ENCODE measurements at regions not wholly inside any gene's neighbourhood (a gene's known extent, or its start where the extent isn't known, plus 50 kb on each side); places are given as distances from the start of the nearest gene placed in this dataset.

- Histone ChIP-seq H3K9me3 (replicated peaks; ENCODE audit: insufficient read depth, low read length) (no peaks in the 10 kb centered on the region), H3K27ac (ENCODE audit: low read length) (no peak overlapping the region), H4K20me1 (ENCODE audit: insufficient read depth, low read length) (no peaks in the 10 kb centered on the region), H3K4me3 (ENCODE audit: low read length) (no peak overlapping the region), H2AFZ (ENCODE audit: low read length) (no peak overlapping the region), H3K36me3 (replicated peaks; ENCODE audit: insufficient read depth, low read length) (no peaks in the 10 kb centered on the region), H3K9ac (ENCODE audit: low read length) (no peak overlapping the region), H3K4me2 (ENCODE audit: low read depth, low read length) (no peak overlapping the region), H3K79me2 (ENCODE audit: low read length) (no peaks in the 10 kb centered on the region), H3K4me1 (ENCODE audit: low read length) (no peaks in the 10 kb centered on the region; the same call in 1 of the 2 replicates), H3K9me2 (replicated peaks; ENCODE audit: insufficient read depth, low read length) (no peaks in the 10 kb centered on the region), H3F3A (ENCODE audit: insufficient read depth, low read length) (no peaks in the 10 kb centered on the region), H3K27me3 (replicated peaks; ENCODE audit: insufficient read depth, low read length) (no peaks in the 10 kb centered on the region)
- no peak for DNase-seq
- TF ChIP-seq EZH2phosphoT487 (IDR thresholded peaks at IDR 0.05; ENCODE audit: low read length) (no peak), EZH2 (optimal IDR thresholded peaks at IDR 0.05; ENCODE audit: low read depth, low read length) (no peak)
- TF ChIP-seq, protein P1, sequence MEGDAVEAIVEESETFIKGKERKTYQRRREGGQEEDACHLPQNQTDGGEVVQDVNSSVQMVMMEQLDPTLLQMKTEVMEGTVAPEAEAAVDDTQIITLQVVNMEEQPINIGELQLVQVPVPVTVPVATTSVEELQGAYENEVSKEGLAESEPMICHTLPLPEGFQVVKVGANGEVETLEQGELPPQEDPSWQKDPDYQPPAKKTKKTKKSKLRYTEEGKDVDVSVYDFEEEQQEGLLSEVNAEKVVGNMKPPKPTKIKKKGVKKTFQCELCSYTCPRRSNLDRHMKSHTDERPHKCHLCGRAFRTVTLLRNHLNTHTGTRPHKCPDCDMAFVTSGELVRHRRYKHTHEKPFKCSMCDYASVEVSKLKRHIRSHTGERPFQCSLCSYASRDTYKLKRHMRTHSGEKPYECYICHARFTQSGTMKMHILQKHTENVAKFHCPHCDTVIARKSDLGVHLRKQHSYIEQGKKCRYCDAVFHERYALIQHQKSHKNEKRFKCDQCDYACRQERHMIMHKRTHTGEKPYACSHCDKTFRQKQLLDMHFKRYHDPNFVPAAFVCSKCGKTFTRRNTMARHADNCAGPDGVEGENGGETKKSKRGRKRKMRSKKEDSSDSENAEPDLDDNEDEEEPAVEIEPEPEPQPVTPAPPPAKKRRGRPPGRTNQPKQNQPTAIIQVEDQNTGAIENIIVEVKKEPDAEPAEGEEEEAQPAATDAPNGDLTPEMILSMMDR (IDR thresholded peaks at IDR 0.05; ENCODE audit: low read length): no peak
Measured at GRCh38 chr5:40416098-40416497, 263.6 kb upstream of the PTGER4 start.

GRCh38 chr5:40414922-40415321 lies 264.8 kb upstream of the PTGER4 start:
- Histone ChIP-seq H3K27me3 (replicated peaks; ENCODE audit: insufficient read depth, low read length) (no peaks in the 10 kb centered on the region), H3K4me2 (ENCODE audit: low read depth, low read length) (no peak overlapping the region), H3K4me3 (ENCODE audit: low read length) (no peak overlapping the region), H3K9ac (ENCODE audit: low read length) (no peak overlapping the region), H4K20me1 (ENCODE audit: insufficient read depth, low read length) (no peaks in the 10 kb centered on the region), H3K9me3 (replicated peaks; ENCODE audit: insufficient read depth, low read length) (no peaks in the 10 kb centered on the region), H3K36me3 (replicated peaks; ENCODE audit: insufficient read depth, low read length) (no peaks in the 10 kb centered on the region), H3K79me2 (ENCODE audit: low read length) (no peaks in the 10 kb centered on the region), H3F3A (ENCODE audit: insufficient read depth, low read length) (no peaks in the 10 kb centered on the region), H3K4me1 (ENCODE audit: low read length) (no peaks in the 10 kb centered on the region; the same call in 1 of the 2 replicates), H3K27ac (ENCODE audit: low read length) (no peak overlapping the region), H2AFZ (ENCODE audit: low read length) (no peak overlapping the region), H3K9me2 (replicated peaks; ENCODE audit: insufficient read depth, low read length) (no peaks in the 10 kb centered on the region)
- no peak for TF ChIP-seq EZH2 (optimal IDR thresholded peaks at IDR 0.05; ENCODE audit: low read depth, low read length)
- TF ChIP-seq, protein P1 (IDR thresholded peaks at IDR 0.05; ENCODE audit: low read length): no peak
- no peak for TF ChIP-seq EZH2phosphoT487 (IDR thresholded peaks at IDR 0.05; ENCODE audit: low read length)
- no peak for DNase-seq

DNA sequence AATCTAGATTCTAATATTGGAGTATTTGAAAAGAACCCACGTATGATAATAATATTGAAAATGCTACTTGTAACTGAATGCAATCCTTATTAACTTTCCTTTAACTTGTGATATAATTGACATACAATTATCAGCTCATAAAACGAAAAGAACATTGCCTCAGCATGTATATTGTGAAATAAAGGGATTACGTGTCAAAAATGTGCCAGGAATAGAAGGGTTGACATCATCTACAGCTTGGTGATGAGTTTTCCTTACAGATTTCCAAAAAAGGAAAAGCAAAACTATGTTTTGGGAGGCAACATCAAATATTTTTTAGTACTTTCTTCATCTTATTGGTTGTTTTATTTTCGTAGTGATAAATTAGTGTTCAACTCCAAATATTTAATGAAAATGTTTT lies 266.0 kb upstream of the PTGER4 start:
- Histone ChIP-seq H3K36me3 (replicated peaks; ENCODE audit: insufficient read depth, low read length) (no peaks in the 10 kb centered on the region), H2AFZ (ENCODE audit: low read length) (no peak overlapping the region), H3K4me1 (ENCODE audit: low read length) (no peaks in the 10 kb centered on the region; the same call in 1 of the 2 replicates), H3K27ac (ENCODE audit: low read length) (no peak overlapping the region), H4K20me1 (ENCODE audit: insufficient read depth, low read length) (no peaks in the 10 kb centered on the region), H3K9me3 (replicated peaks; ENCODE audit: insufficient read depth, low read length) (no peaks in the 10 kb centered on the region), H3F3A (ENCODE audit: insufficient read depth, low read length) (no peaks in the 10 kb centered on the region), H3K27me3 (replicated peaks; ENCODE audit: insufficient read depth, low read length) (no peaks in the 10 kb centered on the region), H3K79me2 (ENCODE audit: low read length) (no peaks in the 10 kb centered on the region), H3K4me2 (ENCODE audit: low read depth, low read length) (no peak overlapping the region), H3K9me2 (replicated peaks; ENCODE audit: insufficient read depth, low read length) (no peaks in the 10 kb centered on the region), H3K4me3 (ENCODE audit: low read length) (no peak overlapping the region), H3K9ac (ENCODE audit: low read length) (no peak overlapping the region)
- DNase-seq: no peak
- TF ChIP-seq, protein P1 (IDR thresholded peaks at IDR 0.05; ENCODE audit: low read length): no peak
- TF ChIP-seq EZH2phosphoT487 (IDR thresholded peaks at IDR 0.05; ENCODE audit: low read length) (no peak), EZH2 (optimal IDR thresholded peaks at IDR 0.05; ENCODE audit: low read depth, low read length) (no peak)

Measured in MM.1S (cell line).